Bronchial epithelial cell (primary cell): ENCODE measurements at regions not wholly inside any gene's neighbourhood (a gene's known extent, or its start where the extent isn't known, plus 50 kb on each side); places are given as distances from the start of the nearest gene placed in this dataset.

Experiments used
- DNase-seq: peaks from one replicate; pipeline ENCODE4 v3.0.0-alpha.2; 2010; ENCODE audit warnings: low read depth
- FAIRE-seq: peaks from 2 replicates; lab custom pipeline; 2011; peaks lifted over from hg19 to GRCh38; lab: Jason Lieb, UNC
- H3K27me3 ChIP-seq: 2 replicates; pipeline ENCODE4 v1.5.1; 2011; ENCODE audit warnings: low read length; ENCODE audit not compliant: control insufficient read depth, insufficient read depth
- H3K36me3 ChIP-seq: 2 replicates; pipeline ENCODE4 v1.5.1; 2011; ENCODE audit warnings: low read length; ENCODE audit not compliant: control insufficient read depth, insufficient read depth
- H3K4me3 ChIP-seq: 2 replicates; pipeline ENCODE4 v1.5.1; 2011; ENCODE audit warnings: mild to moderate bottlenecking, low read depth, low read length, control low read depth
- TF ChIP-seq, protein P1 (sequence below): IDR thresholded peaks from 2 replicates; pipeline ENCODE4 v1.5.1; 2011; ENCODE audit warnings: mild to moderate bottlenecking, moderate library complexity, low read length, control low read depth, inconsistent platforms; ENCODE audit not compliant: insufficient read depth, severe bottlenecking

GRCh38 chr10:42981358-42982236, 95.3 kb upstream of the RET start:
- Histone ChIP-seq H3K4me3 (no peak overlapping the region), H3K27me3 (no peaks in the 10 kb centered on the region), H3K36me3 (no peaks in the 10 kb centered on the region)
- DNase-seq (no peak), FAIRE-seq (no peak)
- TF ChIP-seq, protein P1, sequence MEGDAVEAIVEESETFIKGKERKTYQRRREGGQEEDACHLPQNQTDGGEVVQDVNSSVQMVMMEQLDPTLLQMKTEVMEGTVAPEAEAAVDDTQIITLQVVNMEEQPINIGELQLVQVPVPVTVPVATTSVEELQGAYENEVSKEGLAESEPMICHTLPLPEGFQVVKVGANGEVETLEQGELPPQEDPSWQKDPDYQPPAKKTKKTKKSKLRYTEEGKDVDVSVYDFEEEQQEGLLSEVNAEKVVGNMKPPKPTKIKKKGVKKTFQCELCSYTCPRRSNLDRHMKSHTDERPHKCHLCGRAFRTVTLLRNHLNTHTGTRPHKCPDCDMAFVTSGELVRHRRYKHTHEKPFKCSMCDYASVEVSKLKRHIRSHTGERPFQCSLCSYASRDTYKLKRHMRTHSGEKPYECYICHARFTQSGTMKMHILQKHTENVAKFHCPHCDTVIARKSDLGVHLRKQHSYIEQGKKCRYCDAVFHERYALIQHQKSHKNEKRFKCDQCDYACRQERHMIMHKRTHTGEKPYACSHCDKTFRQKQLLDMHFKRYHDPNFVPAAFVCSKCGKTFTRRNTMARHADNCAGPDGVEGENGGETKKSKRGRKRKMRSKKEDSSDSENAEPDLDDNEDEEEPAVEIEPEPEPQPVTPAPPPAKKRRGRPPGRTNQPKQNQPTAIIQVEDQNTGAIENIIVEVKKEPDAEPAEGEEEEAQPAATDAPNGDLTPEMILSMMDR = no peak

DNA sequence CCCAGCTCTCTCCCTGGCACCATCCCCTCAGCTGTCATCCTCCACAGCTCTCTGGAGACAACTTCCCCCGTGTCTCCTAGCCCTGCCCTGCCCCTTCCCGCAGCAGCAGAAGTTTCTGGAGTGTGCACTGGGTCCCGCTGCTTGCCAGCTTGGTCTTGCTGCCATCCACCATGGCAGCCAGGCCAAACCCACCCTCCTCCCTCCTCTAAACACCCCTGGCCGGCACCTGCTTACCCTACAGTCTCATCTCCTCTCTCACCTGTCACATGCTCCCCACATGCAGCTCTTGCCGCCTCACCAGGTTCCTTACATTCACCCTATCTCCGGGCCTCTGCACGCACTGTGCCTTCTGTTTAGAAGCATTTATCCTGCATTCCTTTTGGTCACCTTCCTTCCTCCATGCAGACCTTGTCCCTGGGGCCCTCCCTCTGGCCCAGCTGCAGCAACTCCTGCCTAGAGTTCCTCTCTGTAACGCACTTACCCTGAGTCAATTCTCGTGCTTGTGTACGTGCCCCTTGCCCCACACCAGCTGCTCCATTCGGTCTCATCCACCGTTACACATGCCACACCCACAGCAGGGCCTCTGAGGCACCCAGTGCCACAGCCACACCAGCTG, 93.9 kb upstream of the RET start:
- FAIRE-seq = no peak
- no peak for DNase-seq
- no peaks in the 10 kb centered on the region for H3K36me3 ChIP-seq
- H3K27me3 ChIP-seq = no peaks in the 10 kb centered on the region
- TF ChIP-seq, protein P1 = no peak
- no peak overlapping the region for H3K4me3 ChIP-seq

DNA sequence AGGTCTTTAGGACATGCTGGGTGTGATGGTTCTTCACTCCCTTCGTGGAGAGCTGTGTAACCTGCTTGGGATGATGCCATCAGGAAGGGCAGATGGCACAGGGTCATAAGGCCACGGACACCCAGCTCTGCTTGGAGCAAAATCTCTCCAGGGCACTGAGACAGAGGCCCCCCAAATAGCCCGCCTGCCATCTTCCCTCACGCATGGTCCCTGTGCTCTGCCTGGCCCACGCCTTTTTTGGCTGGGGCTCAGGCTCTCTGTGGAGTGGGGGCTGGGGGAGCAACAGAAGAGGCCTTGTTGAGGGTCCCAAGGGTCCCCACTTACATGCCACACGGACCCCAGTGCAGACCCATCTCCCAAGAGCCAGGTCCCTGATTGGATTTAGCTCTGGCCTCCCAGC, 93.3 kb upstream of the RET start:
- Histone ChIP-seq H3K36me3 (no peaks in the 10 kb centered on the region), H3K4me3 (no peak overlapping the region), H3K27me3 (no peaks in the 10 kb centered on the region)
- no peak for DNase-seq
- FAIRE-seq = no peak
- TF ChIP-seq, protein P1 = no peak

GRCh38 chr10:42984035-42984610, 92.7 kb upstream of the RET start:
- H3K27me3 ChIP-seq = no peaks in the 10 kb centered on the region
- H3K4me3 ChIP-seq = no peak overlapping the region
- TF ChIP-seq, protein P1 = no peak
- H3K36me3 ChIP-seq = no peaks in the 10 kb centered on the region
- DNase-seq (no peak), FAIRE-seq (no peak)

DNA sequence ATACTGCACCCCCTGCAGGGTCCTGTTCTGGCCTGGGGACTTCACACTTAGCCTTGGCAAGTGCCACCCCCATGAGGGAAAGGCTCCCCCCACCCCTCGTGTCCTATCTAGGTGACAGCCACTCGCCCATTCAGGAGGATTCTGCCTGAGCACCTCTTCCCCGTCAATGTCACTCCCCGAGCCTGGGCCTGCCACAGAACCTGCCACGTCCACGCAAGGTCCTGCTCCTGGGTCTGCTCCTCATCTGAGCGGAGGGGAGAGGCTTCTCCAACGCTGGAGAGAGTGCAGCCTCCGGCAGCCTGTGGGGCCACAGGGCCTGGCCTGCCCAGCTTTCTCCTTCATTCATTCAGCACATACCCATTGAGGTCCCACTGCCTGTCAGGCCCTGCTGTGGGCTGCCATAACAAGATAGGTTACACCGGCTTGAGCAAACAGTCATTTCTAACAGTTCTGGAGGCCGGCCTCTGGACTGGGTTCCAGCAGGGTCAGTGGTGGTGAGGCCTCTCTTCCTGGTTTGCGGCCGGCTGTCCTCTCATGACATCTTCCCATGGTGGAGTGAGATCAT, 92.0 kb upstream of the RET start:
- TF ChIP-seq, protein P1 = no peak
- no peak for FAIRE-seq
- DNase-seq = no peak

More for the DNA sequence above, 92.0 kb upstream of the RET start:
- Histone ChIP-seq H3K4me3 (no peak overlapping the region), H3K27me3 (no peaks in the 10 kb centered on the region), H3K36me3 (no peaks in the 10 kb centered on the region)
